Parathyroid adenoma (tissue), 2 donors: ENCODE measurements at regions not wholly inside any gene's neighbourhood (a gene's known extent, or its start where the extent isn't known, plus 50 kb on each side); places are given as distances from the start of the nearest gene placed in this dataset.
"Not testable (repeated sequence)": the region's sequence is repeated elsewhere in the genome, so short reads cannot be mapped to it uniquely, and the experiment has no call there.

Experiments used
- H2AFZ ChIP-seq: fragments of 300-600 bp; sonication (generic); one replicate; pipeline ENCODE4 v1.7.0; 2017; ENCODE audit warnings: antibody characterized with exemption, mild to moderate bottlenecking
- H3K27ac ChIP-seq: fragments of 300-600 bp; sonication (generic); one replicate; pipeline ENCODE4 v1.7.0; 2017
- H3K27me3 ChIP-seq: fragments of 300-600 bp; sonication (generic); one replicate; pipeline ENCODE4 v1.7.0; 2017; ENCODE audit warnings: low read length; ENCODE audit not compliant: control insufficient read depth, insufficient read depth
- H3K36me3 ChIP-seq: fragments of 300-600 bp; sonication (generic); one replicate; pipeline ENCODE4 v1.7.0; 2017; ENCODE audit warnings: low read length; ENCODE audit not compliant: control insufficient read depth, insufficient read depth
- H3K4me1 ChIP-seq: fragments of 300-600 bp; sonication (generic); one replicate; pipeline ENCODE4 v1.7.0; 2017; ENCODE audit warnings: control low read depth
- H3K4me2 ChIP-seq: fragments of 300-600 bp; sonication (generic); one replicate; pipeline ENCODE4 v1.7.0; 2017; ENCODE audit warnings: low read length
- H3K4me3 ChIP-seq: fragments of 300-600 bp; sonication (generic); one replicate; pipeline ENCODE4 v1.7.0; 2017; ENCODE audit warnings: low read depth, low read length
- H3K79me2 ChIP-seq: fragments of 300-600 bp; sonication (generic); one replicate; pipeline ENCODE4 v1.7.0; 2017; ENCODE audit warnings: control low read depth
- H3K9ac ChIP-seq: fragments of 300-600 bp; sonication (generic); one replicate; pipeline ENCODE4 v1.7.0; 2017; ENCODE audit warnings: mild to moderate bottlenecking
- H3K9me3 ChIP-seq: fragments of 300-600 bp; sonication (generic); one replicate; pipeline ENCODE4 v1.7.0; 2017; ENCODE audit warnings: low read length; ENCODE audit not compliant: control insufficient read depth
- TF ChIP-seq, protein P1 (sequence below): fragments of 300-600 bp; sonication (generic); IDR thresholded peaks from one replicate; pipeline ENCODE4 v1.7.0; 2017; ENCODE audit warnings: antibody characterized with exemption, mild to moderate bottlenecking
- donor health status: primary hyperparathyroidism.

DNA sequence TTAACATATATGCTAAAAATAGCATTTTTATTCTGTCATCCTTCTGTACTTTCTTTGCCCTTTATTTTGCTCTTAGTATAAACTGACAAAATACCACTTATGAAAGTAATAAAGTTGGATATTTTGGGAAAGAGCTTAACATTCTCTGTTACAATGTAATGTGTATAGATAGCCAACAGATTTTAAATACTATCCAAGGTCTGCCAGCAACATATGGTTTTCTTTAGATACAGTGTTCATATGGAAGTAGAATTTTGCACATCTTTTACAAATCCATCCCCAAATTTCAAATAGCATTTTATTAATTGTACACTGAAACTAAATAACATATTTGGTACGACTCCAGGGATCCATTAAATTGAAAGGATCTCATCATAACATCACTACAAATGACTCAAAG, 268.6 kb upstream of the PCDH18 start:
- no peaks in the 10 kb centered on the region for H3K9me3 ChIP-seq
- no peak overlapping the region for H3K27ac ChIP-seq
- no peaks in the 10 kb centered on the region for H3K36me3 ChIP-seq
- H3K4me3 ChIP-seq, result no peak overlapping the region
- H3K9ac ChIP-seq, result no peak overlapping the region
- TF ChIP-seq, protein P1, sequence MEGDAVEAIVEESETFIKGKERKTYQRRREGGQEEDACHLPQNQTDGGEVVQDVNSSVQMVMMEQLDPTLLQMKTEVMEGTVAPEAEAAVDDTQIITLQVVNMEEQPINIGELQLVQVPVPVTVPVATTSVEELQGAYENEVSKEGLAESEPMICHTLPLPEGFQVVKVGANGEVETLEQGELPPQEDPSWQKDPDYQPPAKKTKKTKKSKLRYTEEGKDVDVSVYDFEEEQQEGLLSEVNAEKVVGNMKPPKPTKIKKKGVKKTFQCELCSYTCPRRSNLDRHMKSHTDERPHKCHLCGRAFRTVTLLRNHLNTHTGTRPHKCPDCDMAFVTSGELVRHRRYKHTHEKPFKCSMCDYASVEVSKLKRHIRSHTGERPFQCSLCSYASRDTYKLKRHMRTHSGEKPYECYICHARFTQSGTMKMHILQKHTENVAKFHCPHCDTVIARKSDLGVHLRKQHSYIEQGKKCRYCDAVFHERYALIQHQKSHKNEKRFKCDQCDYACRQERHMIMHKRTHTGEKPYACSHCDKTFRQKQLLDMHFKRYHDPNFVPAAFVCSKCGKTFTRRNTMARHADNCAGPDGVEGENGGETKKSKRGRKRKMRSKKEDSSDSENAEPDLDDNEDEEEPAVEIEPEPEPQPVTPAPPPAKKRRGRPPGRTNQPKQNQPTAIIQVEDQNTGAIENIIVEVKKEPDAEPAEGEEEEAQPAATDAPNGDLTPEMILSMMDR, result no peak
- no peaks in the 10 kb centered on the region for H3K4me1 ChIP-seq
- no peak overlapping the region for H2AFZ ChIP-seq
- H3K4me2 ChIP-seq, result no peak overlapping the region
- no peaks in the 10 kb centered on the region for H3K79me2 ChIP-seq
- H3K27me3 ChIP-seq, result no peaks in the 10 kb centered on the region

DNA sequence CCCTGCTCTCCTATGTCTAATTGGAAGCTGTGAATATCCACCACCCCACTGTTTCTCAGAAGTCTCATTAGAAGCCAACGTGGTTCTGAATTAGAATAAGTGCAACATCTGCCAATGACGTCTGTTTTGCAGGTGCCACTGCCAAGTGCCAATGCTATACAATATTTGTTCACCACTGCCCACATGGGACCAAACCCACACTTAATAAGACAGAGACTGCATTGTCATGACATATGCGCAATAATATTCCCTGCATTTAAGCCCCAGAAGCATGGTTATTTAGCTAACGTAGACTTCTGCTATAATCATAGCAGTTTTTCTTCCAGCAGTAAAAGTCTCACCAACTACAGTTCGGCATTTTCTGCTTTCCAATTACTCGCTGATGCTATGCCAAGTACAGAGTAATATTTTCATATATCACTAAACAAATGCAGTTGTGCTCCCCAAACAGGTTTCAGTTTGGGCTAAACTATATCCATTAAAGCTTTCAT, 262.5 kb upstream of the PCDH18 start:
- H3K9me3 ChIP-seq, result no peaks in the 10 kb centered on the region
- TF ChIP-seq, protein P1, result no peak
- no peak overlapping the region for H3K4me3 ChIP-seq
- H3K79me2 ChIP-seq, result no peaks in the 10 kb centered on the region
- no peak overlapping the region for H2AFZ ChIP-seq
- H3K4me1 ChIP-seq, result no peaks in the 10 kb centered on the region
- H3K27ac ChIP-seq, result no peak overlapping the region
- no peak overlapping the region for H3K9ac ChIP-seq
- H3K27me3 ChIP-seq, result no peaks in the 10 kb centered on the region
- no peaks in the 10 kb centered on the region for H3K36me3 ChIP-seq
- H3K4me2 ChIP-seq, result no peak overlapping the region

DNA sequence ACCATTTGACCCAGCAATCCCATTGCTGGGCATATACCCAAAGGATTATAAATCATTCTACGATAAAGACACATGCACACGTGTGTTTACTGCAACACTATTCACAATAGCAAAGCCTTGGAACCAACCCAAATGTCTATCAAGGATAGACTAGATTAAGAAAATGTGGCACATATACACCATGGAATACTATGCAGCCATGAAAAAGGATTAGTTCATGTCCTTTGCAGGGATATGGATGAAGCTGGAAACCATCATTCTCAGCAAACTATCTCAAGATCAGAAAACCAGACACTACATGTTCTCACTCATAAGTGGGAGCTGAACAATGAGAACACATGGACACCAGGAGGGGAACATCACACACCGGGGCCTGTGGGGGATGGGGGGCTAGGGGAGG, 257.0 kb upstream of the PCDH18 start:
- H3K27me3 ChIP-seq, H3K9me3 ChIP-seq, H3K27ac ChIP-seq, H3K4me1 ChIP-seq, H3K36me3 ChIP-seq, H3K4me2 ChIP-seq, H3K9ac ChIP-seq, H2AFZ ChIP-seq, H3K4me3 ChIP-seq, H3K79me2 ChIP-seq: not testable (repeated sequence)

DNA sequence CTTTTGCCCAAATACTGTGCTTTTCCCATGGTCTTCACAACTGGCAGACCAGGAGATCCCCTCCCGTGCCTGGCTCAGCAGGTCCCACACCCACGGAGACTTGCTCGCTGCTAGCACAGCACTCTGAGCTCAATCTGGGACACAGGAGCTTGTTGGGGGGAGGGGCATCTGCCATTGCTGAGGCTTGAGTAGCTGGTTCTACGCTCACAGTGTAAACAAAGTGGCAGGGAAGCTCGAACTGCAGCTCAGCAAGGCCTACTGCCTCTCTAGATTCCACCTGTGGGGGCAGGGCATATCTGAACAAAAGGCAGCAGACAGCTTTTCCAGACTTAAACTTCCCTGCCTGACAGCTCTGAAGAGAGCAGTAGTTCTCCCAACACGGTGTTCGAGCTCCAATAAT, 251.6 kb upstream of the PCDH18 start:
- not testable (repeated sequence) for H3K79me2 ChIP-seq, H3K4me3 ChIP-seq, H3K4me2 ChIP-seq, H2AFZ ChIP-seq, H3K27ac ChIP-seq, H3K9ac ChIP-seq, H3K36me3 ChIP-seq, H3K27me3 ChIP-seq, H3K4me1 ChIP-seq, H3K9me3 ChIP-seq

DNA sequence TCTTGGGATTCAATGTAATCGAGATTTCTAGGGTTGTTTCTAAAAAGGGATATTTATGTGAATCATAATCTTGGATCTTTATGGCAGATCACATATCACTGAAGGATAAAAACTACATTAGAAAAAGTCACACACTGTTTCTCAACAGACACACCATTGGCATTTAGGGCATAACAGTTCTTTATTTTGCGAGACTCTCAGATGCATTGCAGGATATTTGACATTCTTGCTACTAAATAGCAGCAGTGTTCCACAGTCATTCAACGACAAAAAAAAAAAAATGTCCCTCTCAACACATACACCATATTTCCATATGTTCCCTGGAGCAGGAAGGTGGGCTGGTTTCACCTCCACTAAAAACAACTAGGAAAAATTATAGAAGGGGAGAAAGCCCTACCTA, 243.4 kb upstream of the PCDH18 start:
- no peak overlapping the region for H2AFZ ChIP-seq
- no peaks in the 10 kb centered on the region for H3K79me2 ChIP-seq
- H3K27me3 ChIP-seq, result no peaks in the 10 kb centered on the region
- TF ChIP-seq, protein P1, result no peak
- H3K36me3 ChIP-seq, result no peaks in the 10 kb centered on the region
- no peak overlapping the region for H3K4me2 ChIP-seq
- H3K27ac ChIP-seq, result no peak overlapping the region
- no peaks in the 10 kb centered on the region for H3K9me3 ChIP-seq
- no peak overlapping the region for H3K9ac ChIP-seq
- H3K4me3 ChIP-seq, result no peak overlapping the region
- H3K4me1 ChIP-seq, result no peaks in the 10 kb centered on the region

DNA sequence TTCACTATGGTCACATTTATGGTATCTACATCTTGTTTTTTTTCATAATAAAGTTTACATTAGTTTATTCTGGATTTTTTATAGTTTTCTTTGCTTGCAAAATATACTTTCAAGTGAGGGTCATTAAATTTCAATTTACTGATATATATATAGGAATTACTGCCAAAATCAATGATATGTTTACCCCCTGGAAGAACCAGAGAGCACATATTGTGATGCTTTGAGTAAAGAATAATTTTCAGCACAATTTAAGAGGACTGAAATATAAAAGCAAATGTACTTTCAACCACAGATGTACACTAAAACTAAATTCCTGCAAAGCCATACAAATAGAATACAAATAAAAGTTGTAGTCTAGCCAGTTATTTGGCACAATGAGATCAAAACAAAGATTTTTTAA, 242.2 kb upstream of the PCDH18 start:
- H3K9me3 ChIP-seq, result no peaks in the 10 kb centered on the region
- no peak overlapping the region for H3K4me2 ChIP-seq
- H3K4me3 ChIP-seq, result no peak overlapping the region
- H3K9ac ChIP-seq, result no peak overlapping the region
- H3K27me3 ChIP-seq, result no peaks in the 10 kb centered on the region
- no peaks in the 10 kb centered on the region for H3K79me2 ChIP-seq
- H3K4me1 ChIP-seq, result no peaks in the 10 kb centered on the region
- no peak overlapping the region for H3K27ac ChIP-seq
- no peak overlapping the region for H2AFZ ChIP-seq
- TF ChIP-seq, protein P1, result no peak
- no peaks in the 10 kb centered on the region for H3K36me3 ChIP-seq
